ENCODE measurements at regions not wholly inside any gene's neighbourhood (a gene's known extent, or its start where the extent isn't known, plus 50 kb on each side); places are given as distances from the start of the nearest gene placed in this dataset.

DNA sequence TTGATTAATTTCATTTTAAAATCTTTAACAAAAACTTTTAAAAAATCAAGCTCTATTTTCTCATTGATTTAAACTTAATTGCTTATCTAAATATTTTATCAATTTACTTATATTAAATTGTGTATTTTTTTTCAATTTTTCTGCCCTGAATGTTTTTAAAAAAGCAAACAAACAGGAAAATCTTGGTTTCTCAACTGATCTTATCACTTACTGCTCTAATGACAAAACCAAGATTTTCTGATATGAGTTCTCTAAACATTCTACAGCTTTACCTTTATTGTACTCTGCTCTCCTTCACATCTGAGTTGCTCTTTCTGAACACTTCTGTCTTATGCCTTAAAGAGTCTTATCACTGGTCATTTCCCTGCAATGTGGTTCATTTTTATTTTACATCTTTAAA lies 587.8 kb upstream of the BCHE start:
- TF ChIP-seq CTCF (conservative IDR thresholded peaks at IDR 0.05): no peak
- TF ChIP-seq ZFX (IDR thresholded peaks at IDR 0.05): no peak

All from C4-2B (cell line).